ENCODE measurements at regions not wholly inside any gene's neighbourhood (a gene's known extent, or its start where the extent isn't known, plus 50 kb on each side); places are given as distances from the start of the nearest gene placed in this dataset.

- no peak for DNase-seq
- H3K18ac ChIP-seq (ENCODE audit: low read length) = no peak overlapping the region
- peak overlapping the region; percentile 34 for H3K23ac ChIP-seq (ENCODE audit: low read length)
- H4K8ac ChIP-seq (ENCODE audit: low read depth, low read length) = no peak overlapping the region
- H2BK120ac ChIP-seq (ENCODE audit: low read depth, low read length) = no peak overlapping the region
- H3K79me2 ChIP-seq (ENCODE audit: control insufficient read depth, insufficient read depth, low read length) = no peaks in the 10 kb centered on the region
- H3K4me2 ChIP-seq (ENCODE audit: low read length) = no peak overlapping the region
- H3K27me3 ChIP-seq (ENCODE audit: insufficient read depth, low read length, poor library complexity) = no peaks in the 10 kb centered on the region
- no CpG with 5 or more reads among the region's 10 CpGs for WGBS (ENCODE audit: extremely low coverage, insufficient coverage, low lambda C conversion rate)
- H4K5ac ChIP-seq (ENCODE audit: low read length) = no peak overlapping the region
- H3K4ac ChIP-seq (ENCODE audit: low read depth, low read length) = no peak overlapping the region
- no peak overlapping the region for H3K27ac ChIP-seq (ENCODE audit: low read depth, low read length)
- no peak overlapping the region for H2BK15ac ChIP-seq (replicated peaks; ENCODE audit: low read depth)
- H3K9ac ChIP-seq (ENCODE audit: low read length) = no peak overlapping the region
- H3K4me3 ChIP-seq (ENCODE audit: low read length) = no peak overlapping the region
- no peak overlapping the region for H2AK5ac ChIP-seq (ENCODE audit: low read length)
- H3K56ac ChIP-seq (ENCODE audit: low read length) = no peak overlapping the region
- H3K36me3 ChIP-seq (ENCODE audit: control insufficient read depth, insufficient read depth, low read length) = no peaks in the 10 kb centered on the region
- no peaks in the 10 kb centered on the region for H3K79me1 ChIP-seq (ENCODE audit: low read length)
- H2BK5ac ChIP-seq (ENCODE audit: low read length) = no peak overlapping the region
- H3K4me1 ChIP-seq (ENCODE audit: control insufficient read depth, low read depth, low read length) = no peaks in the 10 kb centered on the region
Measured at GRCh38 chr9:113646946-113647914, 183.7 kb downstream of the RGS3 start.

- no peak for DNase-seq
- no peaks in the 10 kb centered on the region for H3K79me1 ChIP-seq (ENCODE audit: low read length)
- H3K79me2 ChIP-seq (ENCODE audit: control insufficient read depth, insufficient read depth, low read length) = no peaks in the 10 kb centered on the region
- H3K4me1 ChIP-seq (ENCODE audit: control insufficient read depth, low read depth, low read length) = no peaks in the 10 kb centered on the region
- no peak overlapping the region for H3K9ac ChIP-seq (ENCODE audit: low read length)
- H3K23ac ChIP-seq (ENCODE audit: low read length) = no peak overlapping the region
- H3K18ac ChIP-seq (ENCODE audit: low read length) = no peak overlapping the region
- no peak overlapping the region for H3K27ac ChIP-seq (ENCODE audit: low read depth, low read length)
- no peaks in the 10 kb centered on the region for H3K36me3 ChIP-seq (ENCODE audit: control insufficient read depth, insufficient read depth, low read length)
- no peak overlapping the region for H4K5ac ChIP-seq (ENCODE audit: low read length)
- no peak overlapping the region for H2BK120ac ChIP-seq (ENCODE audit: low read depth, low read length)
- no peak overlapping the region for H2BK15ac ChIP-seq (replicated peaks; ENCODE audit: low read depth)
- H4K8ac ChIP-seq (ENCODE audit: low read depth, low read length) = no peak overlapping the region
- no peak overlapping the region for H2AK5ac ChIP-seq (ENCODE audit: low read length)
- H3K27me3 ChIP-seq (ENCODE audit: insufficient read depth, low read length, poor library complexity) = no peaks in the 10 kb centered on the region
- WGBS (ENCODE audit: extremely low coverage, insufficient coverage, low lambda C conversion rate) = no CpG with 5 or more reads among the region's 2 CpGs
- H3K4ac ChIP-seq (ENCODE audit: low read depth, low read length) = no peak overlapping the region
- no peak overlapping the region for H3K56ac ChIP-seq (ENCODE audit: low read length)
- H2BK5ac ChIP-seq (ENCODE audit: low read length) = no peak overlapping the region
- H3K4me3 ChIP-seq (ENCODE audit: low read length) = no peak overlapping the region
- no peak overlapping the region for H3K4me2 ChIP-seq (ENCODE audit: low read length)
Measured at GRCh38 chr9:113648048-113648447, 184.5 kb downstream of the RGS3 start.

GRCh38 chr9:113648586-113648985 lies 185.1 kb downstream of the RGS3 start:
- Histone ChIP-seq H3K4me2 (ENCODE audit: low read length) (no peak overlapping the region), H3K4me3 (ENCODE audit: low read length) (no peak overlapping the region), H3K27me3 (ENCODE audit: insufficient read depth, low read length, poor library complexity) (no peaks in the 10 kb centered on the region), H3K4me1 (ENCODE audit: control insufficient read depth, low read depth, low read length) (no peaks in the 10 kb centered on the region), H3K27ac (ENCODE audit: low read depth, low read length) (no peak overlapping the region), H2BK15ac (replicated peaks; ENCODE audit: low read depth) (no peak overlapping the region), H3K79me1 (ENCODE audit: low read length) (no peaks in the 10 kb centered on the region), H2BK120ac (ENCODE audit: low read depth, low read length) (no peak overlapping the region), H3K4ac (ENCODE audit: low read depth, low read length) (no peak overlapping the region), H4K5ac (ENCODE audit: low read length) (no peak overlapping the region), H3K18ac (ENCODE audit: low read length) (no peak overlapping the region), H4K8ac (ENCODE audit: low read depth, low read length) (no peak overlapping the region), H3K23ac (ENCODE audit: low read length) (no peak overlapping the region), H3K79me2 (ENCODE audit: control insufficient read depth, insufficient read depth, low read length) (no peaks in the 10 kb centered on the region), H3K36me3 (ENCODE audit: control insufficient read depth, insufficient read depth, low read length) (no peaks in the 10 kb centered on the region), H2AK5ac (ENCODE audit: low read length) (no peak overlapping the region), H3K56ac (ENCODE audit: low read length) (no peak overlapping the region), H3K9ac (ENCODE audit: low read length) (no peak overlapping the region), H2BK5ac (ENCODE audit: low read length) (no peak overlapping the region)
- DNase-seq = no peak
- WGBS (ENCODE audit: extremely low coverage, insufficient coverage, low lambda C conversion rate) = no CpG with 5 or more reads among the region's 7 CpGs

GRCh38 chr9:113649054-113649453 lies 185.5 kb downstream of the RGS3 start:
- no peak overlapping the region for H3K23ac ChIP-seq (ENCODE audit: low read length)
- no peak overlapping the region for H3K4me2 ChIP-seq (ENCODE audit: low read length)
- H3K79me1 ChIP-seq (ENCODE audit: low read length) = no peaks in the 10 kb centered on the region
- no peaks in the 10 kb centered on the region for H3K79me2 ChIP-seq (ENCODE audit: control insufficient read depth, insufficient read depth, low read length)
- no peak overlapping the region for H2AK5ac ChIP-seq (ENCODE audit: low read length)
- H3K9ac ChIP-seq (ENCODE audit: low read length) = no peak overlapping the region
- no peak overlapping the region for H4K5ac ChIP-seq (ENCODE audit: low read length)
- H2BK120ac ChIP-seq (ENCODE audit: low read depth, low read length) = no peak overlapping the region
- no peaks in the 10 kb centered on the region for H3K36me3 ChIP-seq (ENCODE audit: control insufficient read depth, insufficient read depth, low read length)
- H3K4me1 ChIP-seq (ENCODE audit: control insufficient read depth, low read depth, low read length) = no peaks in the 10 kb centered on the region
- H4K8ac ChIP-seq (ENCODE audit: low read depth, low read length) = no peak overlapping the region
- H3K27me3 ChIP-seq (ENCODE audit: insufficient read depth, low read length, poor library complexity) = no peaks in the 10 kb centered on the region
- H2BK15ac ChIP-seq (replicated peaks; ENCODE audit: low read depth) = no peak overlapping the region
- no peak overlapping the region for H3K4ac ChIP-seq (ENCODE audit: low read depth, low read length)
- no peak overlapping the region for H3K4me3 ChIP-seq (ENCODE audit: low read length)
- H3K27ac ChIP-seq (ENCODE audit: low read depth, low read length) = no peak overlapping the region
- no peak overlapping the region for H3K18ac ChIP-seq (ENCODE audit: low read length)
- H3K56ac ChIP-seq (ENCODE audit: low read length) = no peak overlapping the region
- no CpG with 5 or more reads among the region's 11 CpGs for WGBS (ENCODE audit: extremely low coverage, insufficient coverage, low lambda C conversion rate)
- H2BK5ac ChIP-seq (ENCODE audit: low read length) = no peak overlapping the region
- DNase-seq = no peak

- H3K4me3 ChIP-seq (ENCODE audit: low read length) = no peak overlapping the region
- H3K27me3 ChIP-seq (ENCODE audit: insufficient read depth, low read length, poor library complexity) = no peaks in the 10 kb centered on the region
- H2AK5ac ChIP-seq (ENCODE audit: low read length) = peak overlapping the region; percentile 44
- no peak overlapping the region for H4K8ac ChIP-seq (ENCODE audit: low read depth, low read length)
- no peak overlapping the region for H3K4me2 ChIP-seq (ENCODE audit: low read length)
- H3K27ac ChIP-seq (ENCODE audit: low read depth, low read length) = no peak overlapping the region
- no peak overlapping the region for H3K4ac ChIP-seq (ENCODE audit: low read depth, low read length)
- H2BK15ac ChIP-seq (replicated peaks; ENCODE audit: low read depth) = no peak overlapping the region
- no CpG with 5 or more reads among the region's 2 CpGs for WGBS (ENCODE audit: extremely low coverage, insufficient coverage, low lambda C conversion rate)
- no peak overlapping the region for H3K23ac ChIP-seq (ENCODE audit: low read length)
- no peak overlapping the region for H2BK5ac ChIP-seq (ENCODE audit: low read length)
- no peaks in the 10 kb centered on the region for H3K79me2 ChIP-seq (ENCODE audit: control insufficient read depth, insufficient read depth, low read length)
- H3K56ac ChIP-seq (ENCODE audit: low read length) = peak overlapping the region; percentile 51
- H2BK120ac ChIP-seq (ENCODE audit: low read depth, low read length) = no peak overlapping the region
- no peak overlapping the region for H3K9ac ChIP-seq (ENCODE audit: low read length)
- no peak overlapping the region for H4K5ac ChIP-seq (ENCODE audit: low read length)
- no peak overlapping the region for H3K18ac ChIP-seq (ENCODE audit: low read length)
- no peaks in the 10 kb centered on the region for H3K36me3 ChIP-seq (ENCODE audit: control insufficient read depth, insufficient read depth, low read length)
- H3K4me1 ChIP-seq (ENCODE audit: control insufficient read depth, low read depth, low read length) = no peaks in the 10 kb centered on the region
- H3K79me1 ChIP-seq (ENCODE audit: low read length) = no peaks in the 10 kb centered on the region
- DNase-seq = no peak
Measured at GRCh38 chr9:113649855-113650206, 186.3 kb downstream of the RGS3 start.
